Gastroesophageal sphincter (tissue), 4 donors: ENCODE measurements at regions not wholly inside any gene's neighbourhood (a gene's known extent, or its start where the extent isn't known, plus 50 kb on each side); places are given as distances from the start of the nearest gene placed in this dataset.

Experiments used
- ATAC-seq: fragments of 150-250 bp; one replicate; pipeline ENCODE4 v1.9.1; 2016; ENCODE audit warnings: mild to moderate bottlenecking, moderate library complexity
- H3K27ac ChIP-seq, 4 donors: fragments of 200-600 bp; sonication (generic) in 3 of 4; 1 replicate in 3 of 4; 2 replicates in 1 of 4; pipeline ENCODE4 v1.5.1; 2016 to 2019
- H3K27me3 ChIP-seq: fragments of 200-600 bp; sonication (generic); one replicate; pipeline ENCODE4 v1.5.1; 2019
- H3K36me3 ChIP-seq, 2 donors: fragments of 200-600 bp; sonication (generic); one replicate each; pipeline ENCODE4 v1.5.1; 2019; ENCODE audit warnings: control low read depth in 1 of 2
- H3K4me1 ChIP-seq, 3 donors: fragments of 200-600 bp; sonication (generic); 1 replicate in 2 of 3; 2 replicates in 1 of 3; pipeline ENCODE4 v1.5.1; 2016 to 2019; ENCODE audit warnings: control low read depth in 2 of 3
- H3K4me3 ChIP-seq, 2 donors: fragments of 200-600 bp; sonication (generic); one replicate each; pipeline ENCODE4 v1.5.1; 2019; ENCODE audit warnings: mild to moderate bottlenecking in 1 of 2, moderate library complexity in 1 of 2
- H3K9me3 ChIP-seq, 3 donors: fragments of 200-600 bp; sonication (generic); one replicate each; pipeline ENCODE4 v1.5.1; 2017 to 2019; ENCODE audit warnings: control low read depth in 2 of 3
- CTCF ChIP-seq, 4 experiments: fragments of 200-600 bp in 2 of 4; fragments of 450-650 bp in 2 of 4; sonication (generic) in 1 of 4; IDR thresholded peaks; one replicate each; pipeline ENCODE4 v1.5.1; 2017 to 2019; ENCODE audit warnings: antibody characterized with exemption in 4 of 4, mild to moderate bottlenecking in 2 of 4, moderate library complexity in 2 of 4
- EP300 ChIP-seq: sonication (generic); formaldehyde crosslinking; IDR thresholded peaks from one replicate; pipeline ENCODE4 v1.6.1; 2017; ENCODE audit warnings: antibody characterized with exemption, mild to moderate bottlenecking
- POLR2A ChIP-seq, 2 donors: fragments of 450-650 bp; IDR thresholded peaks; one replicate each; pipeline ENCODE4 v1.6.1; 2017; ENCODE audit warnings: antibody characterized with exemption in 2 of 2, mild to moderate bottlenecking in 2 of 2, moderate library complexity in 1 of 2
- POLR2AphosphoS5 ChIP-seq: sonication (generic); formaldehyde crosslinking; IDR thresholded peaks from one replicate; pipeline ENCODE4 v1.6.1; 2017; ENCODE audit warnings: antibody characterized with exemption
- WGBS, 2 donors: methylation state at CpG; one replicate each; pipeline ENCODE4 v1.1.5; 2018; ENCODE audit warnings: low coverage in 1 of 2; 5-methylcytosine and 5-hydroxymethylcytosine counted together

- 78 to 80% methylated on average over 2 of the region's 2 CpGs for WGBS, 2 donors
- Histone ChIP-seq H3K36me3 (no peaks in the 10 kb centered on the region), H3K4me1 (peaks cover 0 to 9% (median 0%) of the 10 kb centered on the region in 3 donors), H3K27me3 (no peaks in the 10 kb centered on the region), H3K4me3 (no peak overlapping the region), H3K9me3 (no peaks in the 10 kb centered on the region), H3K27ac (peak overlapping the region in 1 of 4 donors; percentile 25)
- no peak for ATAC-seq
- TF ChIP-seq POLR2AphosphoS5 (no peak), EP300 (no peak), CTCF (IDR thresholded peaks at IDR 0.05) (no peak), POLR2A (IDR thresholded peaks at IDR 0.05) (no peak)
These were observed 354.1 kb upstream of the C1orf87 start for GRCh38 chr1:60427701-60428100.

GRCh38 chr1:60427194-60427593 is 353.6 kb upstream of the C1orf87 start:
- ATAC-seq: no peak
- TF ChIP-seq POLR2A (IDR thresholded peaks at IDR 0.05) (no peak), EP300 (no peak), POLR2AphosphoS5 (no peak), CTCF (IDR thresholded peaks at IDR 0.05) (no peak)
- Histone ChIP-seq H3K36me3 (no peaks in the 10 kb centered on the region), H3K4me3 (no peak overlapping the region), H3K9me3 (peaks cover 0 to 3% (median 0%) of the 10 kb centered on the region in 3 donors), H3K4me1 (peaks cover 0 to 9% (median 0%) of the 10 kb centered on the region in 3 donors), H3K27ac (peak overlapping the region in 1 of 4 donors; percentile 25), H3K27me3 (no peaks in the 10 kb centered on the region)
- 70% methylated on average over 1 of the region's 4 CpGs; no CpG with 5 or more reads in 1 of the 2 donors for WGBS, 2 donors

- peaks cover 0 to 12% (median 0%) of the 10 kb centered on the region in 3 donors for H3K9me3 ChIP-seq
These were observed 352.0 kb upstream of the C1orf87 start for GRCh38 chr1:60425528-60425927.

GRCh38 chr1:60423146-60423780 is 349.7 kb upstream of the C1orf87 start:
- 20 to 32% methylated on average over 5 of the region's 5 CpGs for WGBS, 2 donors
- Histone ChIP-seq H3K27me3 (no peaks in the 10 kb centered on the region), H3K9me3 (peaks cover 0 to 12% (median 0%) of the 10 kb centered on the region in 3 donors), H3K36me3 (no peaks in the 10 kb centered on the region), H3K4me1 (peaks cover 0 to 8% (median 0%) of the 10 kb centered on the region in 3 donors), H3K4me3 (no peak overlapping the region), H3K27ac (no peak overlapping the region)
- no peak for ATAC-seq
- no peak for TF ChIP-seq CTCF (IDR thresholded peaks at IDR 0.05)
- TF ChIP-seq POLR2AphosphoS5: no peak
- TF ChIP-seq EP300: no peak
- TF ChIP-seq POLR2A (IDR thresholded peaks at IDR 0.05): no peak

More at GRCh38 chr1:60425528-60425927, 352.0 kb upstream of the C1orf87 start:
- no peak for ATAC-seq
- Histone ChIP-seq H3K27ac (no peak overlapping the region), H3K4me1 (peaks cover 0 to 9% (median 0%) of the 10 kb centered on the region in 3 donors), H3K36me3 (no peaks in the 10 kb centered on the region), H3K4me3 (no peak overlapping the region), H3K27me3 (no peaks in the 10 kb centered on the region)
- 67 to 75% methylated on average over 1 of the region's 1 CpG for WGBS, 2 donors
- no peak for TF ChIP-seq EP300
- TF ChIP-seq CTCF (IDR thresholded peaks at IDR 0.05): peak in 1 of 4 experiments; percentile 10
- no peak for TF ChIP-seq POLR2AphosphoS5

- Histone ChIP-seq H3K9me3 (peaks cover 0 to 12% (median 0%) of the 10 kb centered on the region in 3 donors), H3K36me3 (no peaks in the 10 kb centered on the region), H3K4me1 (no peaks in the 10 kb centered on the region), H3K4me3 (no peak overlapping the region), H3K27me3 (no peaks in the 10 kb centered on the region), H3K27ac (no peak overlapping the region)
- ATAC-seq: no peak
- 93 to 100% methylated on average over 2 to 4 of the region's 4 CpGs for WGBS, 2 donors
- no peak for TF ChIP-seq CTCF (IDR thresholded peaks at IDR 0.05)
- TF ChIP-seq POLR2AphosphoS5: no peak
- TF ChIP-seq POLR2A (IDR thresholded peaks at IDR 0.05): no peak
- no peak for TF ChIP-seq EP300
These were observed 348.4 kb upstream of the C1orf87 start for GRCh38 chr1:60421965-60422364.
